KMS-11 (cell line): ENCODE measurements at regions not wholly inside any gene's neighbourhood (a gene's known extent, or its start where the extent isn't known, plus 50 kb on each side); places are given as distances from the start of the nearest gene placed in this dataset.
"Not testable (repeated sequence)": the region's sequence is repeated elsewhere in the genome, so short reads cannot be mapped to it uniquely, and the experiment has no call there.

ENCODE experiments used
- H2AFZ ChIP-seq: fragments of 200-600 bp; sonication (generic); 2 replicates; pipeline ENCODE4 v1.6.1; 2016; ENCODE audit warnings: antibody characterized with exemption, mixed run types, low read depth
- H3K27ac ChIP-seq: fragments of 200-600 bp; sonication (generic); 2 replicates; pipeline ENCODE4 v1.6.1; 2016; ENCODE audit warnings: mild to moderate bottlenecking, mixed run types
- H3K27me3 ChIP-seq: fragments of 200-600 bp; sonication (generic); 2 replicates; pipeline ENCODE4 v1.6.1; 2017; ENCODE audit warnings: mild to moderate bottlenecking, low read depth, mixed run types, moderate library complexity; ENCODE audit not compliant: insufficient read depth
- H3K36me3 ChIP-seq: fragments of 200-600 bp; sonication (generic); 2 replicates; pipeline ENCODE4 v1.6.1; 2017; ENCODE audit warnings: mild to moderate bottlenecking, mixed run types; ENCODE audit not compliant: insufficient read depth
- H3K4me1 ChIP-seq: fragments of 200-600 bp; sonication (generic); 2 replicates; pipeline ENCODE4 v1.6.1; 2016; ENCODE audit warnings: mild to moderate bottlenecking, low read depth, mixed run types; ENCODE audit not compliant: poor library complexity, severe bottlenecking
- H3K4me2 ChIP-seq: fragments of 200-600 bp; sonication (generic); 2 replicates; pipeline ENCODE4 v1.7.0; 2016; ENCODE audit warnings: mild to moderate bottlenecking, mixed run types
- H3K4me3 ChIP-seq: fragments of 200-600 bp; sonication (generic); IDR thresholded peaks from 2 replicates; pipeline ENCODE4 v1.6.1; 2017; ENCODE audit warnings: low read depth, low read length, mixed read lengths; ENCODE audit not compliant: insufficient read depth
- H3K79me2 ChIP-seq: fragments of 200-600 bp; sonication (generic); 2 replicates; pipeline ENCODE4 v1.6.1; 2016; ENCODE audit warnings: low read depth, mixed run types; ENCODE audit not compliant: insufficient read depth
- H3K9ac ChIP-seq: fragments of 200-600 bp; sonication (generic); 2 replicates; pipeline ENCODE4 v1.6.1; 2016; ENCODE audit warnings: mild to moderate bottlenecking, mixed run types
- H4K20me1 ChIP-seq: fragments of 200-600 bp; sonication (generic); 2 replicates; pipeline ENCODE4 v1.6.1; 2016; ENCODE audit warnings: mild to moderate bottlenecking, mixed run types; ENCODE audit not compliant: insufficient read depth
- CTCF ChIP-seq: fragments of 200-600 bp; sonication (generic); conservative IDR thresholded peaks from 2 replicates; pipeline ENCODE4 v1.6.1; 2017; ENCODE audit warnings: low read depth, mild to moderate bottlenecking, antibody characterized with exemption, low read length, moderate library complexity, mixed read lengths

GRCh38 chr5:154702477-154702876 lies 52.7 kb upstream of the LARP1 start:
- no peaks in the 10 kb centered on the region for H3K27me3 ChIP-seq
- H4K20me1 ChIP-seq: no peaks in the 10 kb centered on the region
- no peak overlapping the region for H3K9ac ChIP-seq
- no peak overlapping the region for H3K27ac ChIP-seq
- H3K4me2 ChIP-seq: no peak overlapping the region
- H3K4me1 ChIP-seq: no peaks in the 10 kb centered on the region
- no peaks in the 10 kb centered on the region for H3K36me3 ChIP-seq
- TF ChIP-seq CTCF: no peak
- no peak overlapping the region for H3K4me3 ChIP-seq
- H3K79me2 ChIP-seq: no peaks in the 10 kb centered on the region
- H2AFZ ChIP-seq: no peak overlapping the region

GRCh38 chr5:154701725-154702124 lies 53.5 kb upstream of the LARP1 start:
- H3K4me2 ChIP-seq, H2AFZ ChIP-seq, H3K4me3 ChIP-seq, H3K27ac ChIP-seq, H3K79me2 ChIP-seq, H3K9ac ChIP-seq, H3K4me1 ChIP-seq, H3K27me3 ChIP-seq, H3K36me3 ChIP-seq, H4K20me1 ChIP-seq: not testable (repeated sequence)

- Histone ChIP-seq H3K79me2 (no peaks in the 10 kb centered on the region), H4K20me1 (no peaks in the 10 kb centered on the region), H3K27ac (no peak overlapping the region), H3K4me2 (no peak overlapping the region), H2AFZ (no peak overlapping the region), H3K27me3 (no peaks in the 10 kb centered on the region), H3K36me3 (no peaks in the 10 kb centered on the region), H3K4me3 (no peak overlapping the region), H3K4me1 (no peaks in the 10 kb centered on the region), H3K9ac (no peak overlapping the region)
- TF ChIP-seq CTCF: no peak
These were observed 54.0 kb upstream of the LARP1 start for GRCh38 chr5:154701181-154701580.

DNA sequence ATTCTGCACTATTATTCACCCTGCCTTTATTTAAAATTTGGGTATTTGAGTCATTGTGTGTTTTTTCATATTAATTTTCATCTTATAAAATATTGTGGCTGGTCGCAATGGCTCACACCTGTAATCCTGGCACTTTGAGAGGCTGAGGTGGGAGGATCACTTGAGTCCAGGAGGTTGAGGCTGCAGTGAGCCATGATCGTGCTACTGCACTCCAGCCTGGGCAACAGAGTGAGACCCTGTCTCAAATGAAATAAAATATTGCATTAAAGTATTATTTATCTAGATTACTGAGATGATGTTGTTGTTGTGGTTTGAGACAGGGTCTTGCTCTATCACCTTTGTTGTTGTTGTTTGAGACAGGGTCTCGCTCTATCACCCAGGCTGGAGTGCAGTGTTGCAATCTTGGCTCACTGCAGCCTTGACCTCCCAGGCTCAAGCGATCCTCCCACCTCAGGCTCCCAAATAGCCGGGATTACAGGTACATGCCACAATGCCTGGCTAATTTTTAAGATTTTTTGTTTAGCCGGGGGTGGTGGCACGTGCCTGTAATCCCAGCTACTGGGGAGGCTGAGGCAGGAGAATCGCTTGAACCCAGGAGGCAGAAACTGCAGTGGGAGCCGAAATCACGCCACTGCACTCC lies 54.8 kb upstream of the LARP1 start:
- H3K9ac ChIP-seq, H2AFZ ChIP-seq, H3K27me3 ChIP-seq, H3K4me3 ChIP-seq, H3K36me3 ChIP-seq, H3K27ac ChIP-seq, H3K79me2 ChIP-seq, H3K4me2 ChIP-seq, H3K4me1 ChIP-seq, H4K20me1 ChIP-seq: not testable (repeated sequence)

GRCh38 chr5:154698763-154699162 lies 56.4 kb upstream of the LARP1 start:
- Histone ChIP-seq H3K4me2 (no peak overlapping the region), H3K4me1 (no peaks in the 10 kb centered on the region), H3K79me2 (no peaks in the 10 kb centered on the region), H3K27ac (no peak overlapping the region), H4K20me1 (no peaks in the 10 kb centered on the region), H3K27me3 (no peaks in the 10 kb centered on the region), H3K4me3 (no peak overlapping the region), H3K36me3 (no peaks in the 10 kb centered on the region), H2AFZ (no peak overlapping the region), H3K9ac (no peak overlapping the region)
- TF ChIP-seq CTCF: no peak
